Parathyroid adenoma (tissue), 2 donors: ENCODE measurements at regions not wholly inside any gene's neighbourhood (a gene's known extent, or its start where the extent isn't known, plus 50 kb on each side); places are given as distances from the start of the nearest gene placed in this dataset.

Experiments used
- H2AFZ ChIP-seq: fragments of 300-600 bp; sonication (generic); one replicate; pipeline ENCODE4 v1.7.0; 2017; ENCODE audit warnings: antibody characterized with exemption, mild to moderate bottlenecking
- H3K27ac ChIP-seq: fragments of 300-600 bp; sonication (generic); one replicate; pipeline ENCODE4 v1.7.0; 2017
- H3K27me3 ChIP-seq: fragments of 300-600 bp; sonication (generic); one replicate; pipeline ENCODE4 v1.7.0; 2017; ENCODE audit warnings: low read length; ENCODE audit not compliant: control insufficient read depth, insufficient read depth
- H3K36me3 ChIP-seq: fragments of 300-600 bp; sonication (generic); one replicate; pipeline ENCODE4 v1.7.0; 2017; ENCODE audit warnings: low read length; ENCODE audit not compliant: control insufficient read depth, insufficient read depth
- H3K4me1 ChIP-seq: fragments of 300-600 bp; sonication (generic); one replicate; pipeline ENCODE4 v1.7.0; 2017; ENCODE audit warnings: control low read depth
- H3K4me2 ChIP-seq: fragments of 300-600 bp; sonication (generic); one replicate; pipeline ENCODE4 v1.7.0; 2017; ENCODE audit warnings: low read length
- H3K4me3 ChIP-seq: fragments of 300-600 bp; sonication (generic); one replicate; pipeline ENCODE4 v1.7.0; 2017; ENCODE audit warnings: low read depth, low read length
- H3K79me2 ChIP-seq: fragments of 300-600 bp; sonication (generic); one replicate; pipeline ENCODE4 v1.7.0; 2017; ENCODE audit warnings: control low read depth
- H3K9ac ChIP-seq: fragments of 300-600 bp; sonication (generic); one replicate; pipeline ENCODE4 v1.7.0; 2017; ENCODE audit warnings: mild to moderate bottlenecking
- H3K9me3 ChIP-seq: fragments of 300-600 bp; sonication (generic); one replicate; pipeline ENCODE4 v1.7.0; 2017; ENCODE audit warnings: low read length; ENCODE audit not compliant: control insufficient read depth
- CTCF ChIP-seq: fragments of 300-600 bp; sonication (generic); IDR thresholded peaks from one replicate; pipeline ENCODE4 v1.7.0; 2017; ENCODE audit warnings: antibody characterized with exemption, mild to moderate bottlenecking
- donor health status: primary hyperparathyroidism.

- H3K79me2 ChIP-seq: no peaks in the 10 kb centered on the region
These were observed 164.9 kb downstream of the SPRY1 start for GRCh38 chr4:123561525-123561924.

DNA sequence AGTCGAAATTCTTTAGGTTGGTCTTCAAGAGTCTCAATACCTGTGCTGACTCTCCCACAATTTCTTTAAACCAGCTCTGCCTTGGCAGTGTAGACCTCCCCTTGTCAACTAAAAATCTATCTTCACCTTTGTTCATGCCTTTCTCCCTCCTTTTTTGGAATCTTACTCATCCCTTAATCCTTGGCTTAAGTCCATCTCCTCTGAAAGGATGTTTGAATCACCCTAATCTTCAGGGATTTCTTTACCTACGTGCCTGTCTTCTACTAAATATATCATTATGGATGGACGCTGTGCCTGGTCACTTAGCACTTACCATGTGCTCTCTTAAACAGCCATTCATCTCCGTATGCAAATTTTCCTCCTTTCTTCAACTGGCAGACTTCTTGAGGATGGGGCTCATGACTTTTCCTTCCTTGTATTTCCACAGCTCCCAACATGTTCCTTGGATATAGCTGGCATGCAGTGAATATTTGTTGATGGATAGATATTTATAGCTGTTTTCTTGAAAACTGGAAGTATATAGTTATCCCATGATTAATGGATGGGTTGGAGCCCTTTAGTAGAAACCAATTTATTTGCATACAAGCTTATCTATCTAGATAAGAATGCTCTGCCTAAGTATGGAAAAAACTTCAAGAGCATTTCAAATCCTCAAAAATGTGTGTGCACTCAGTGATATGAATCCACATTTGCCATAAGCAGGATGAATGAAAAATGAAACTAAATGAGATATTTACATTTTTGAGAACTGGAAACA, 166.6 kb downstream of the SPRY1 start:
- H3K79me2 ChIP-seq: no peaks in the 10 kb centered on the region
- H3K27me3 ChIP-seq: no peaks in the 10 kb centered on the region
- no peak overlapping the region for H3K4me2 ChIP-seq
- H3K36me3 ChIP-seq: no peaks in the 10 kb centered on the region
- H3K9me3 ChIP-seq: no peaks in the 10 kb centered on the region
- no peaks in the 10 kb centered on the region for H3K4me1 ChIP-seq
- TF ChIP-seq CTCF: no peak
- no peak overlapping the region for H3K9ac ChIP-seq
- H3K27ac ChIP-seq: no peak overlapping the region
- no peak overlapping the region for H2AFZ ChIP-seq
- no peak overlapping the region for H3K4me3 ChIP-seq

More at GRCh38 chr4:123561525-123561924, 164.9 kb downstream of the SPRY1 start:
- H3K36me3 ChIP-seq: no peaks in the 10 kb centered on the region
- no peak overlapping the region for H3K4me2 ChIP-seq
- no peaks in the 10 kb centered on the region for H3K9me3 ChIP-seq
- H3K9ac ChIP-seq: no peak overlapping the region
- no peak for TF ChIP-seq CTCF
- no peaks in the 10 kb centered on the region for H3K27me3 ChIP-seq
- H2AFZ ChIP-seq: no peak overlapping the region
- no peak overlapping the region for H3K27ac ChIP-seq
- H3K4me1 ChIP-seq: no peaks in the 10 kb centered on the region
- no peak overlapping the region for H3K4me3 ChIP-seq

DNA sequence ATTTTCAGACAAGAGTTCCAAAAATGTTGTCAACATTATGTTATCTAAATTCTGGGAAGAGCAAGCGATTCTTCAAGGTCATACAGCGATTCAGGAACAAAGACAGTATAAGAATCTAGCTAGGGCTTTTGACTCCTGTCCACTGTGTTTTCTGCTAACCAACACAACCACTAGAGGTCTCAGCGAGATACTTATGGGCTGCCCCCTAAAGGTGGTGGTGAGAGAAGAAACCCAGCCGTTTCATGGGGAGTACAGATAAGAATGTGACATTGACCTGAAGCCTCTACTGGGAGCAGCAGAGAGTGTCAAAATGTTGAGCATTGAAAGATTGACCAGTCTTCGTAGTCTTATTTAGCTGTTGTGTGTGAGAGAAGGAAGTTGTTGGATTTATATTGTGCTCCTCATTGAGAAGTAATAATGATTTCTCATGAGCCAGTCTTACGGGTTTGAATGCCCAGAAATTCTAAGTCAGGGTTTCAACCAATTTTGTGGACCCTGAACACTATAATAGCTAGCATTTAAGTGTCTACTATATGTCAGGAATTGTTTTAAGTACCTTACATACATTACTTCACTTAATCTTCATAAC, 168.3 kb downstream of the SPRY1 start:
- H3K4me2 ChIP-seq: no peak overlapping the region
- H3K79me2 ChIP-seq: no peaks in the 10 kb centered on the region
- no peak overlapping the region for H2AFZ ChIP-seq
- no peaks in the 10 kb centered on the region for H3K4me1 ChIP-seq
- no peak overlapping the region for H3K4me3 ChIP-seq
- H3K27ac ChIP-seq: no peak overlapping the region
- H3K27me3 ChIP-seq: no peaks in the 10 kb centered on the region
- peak; percentile 56 for TF ChIP-seq CTCF
- H3K9me3 ChIP-seq: no peaks in the 10 kb centered on the region
- no peaks in the 10 kb centered on the region for H3K36me3 ChIP-seq
- no peak overlapping the region for H3K9ac ChIP-seq

DNA sequence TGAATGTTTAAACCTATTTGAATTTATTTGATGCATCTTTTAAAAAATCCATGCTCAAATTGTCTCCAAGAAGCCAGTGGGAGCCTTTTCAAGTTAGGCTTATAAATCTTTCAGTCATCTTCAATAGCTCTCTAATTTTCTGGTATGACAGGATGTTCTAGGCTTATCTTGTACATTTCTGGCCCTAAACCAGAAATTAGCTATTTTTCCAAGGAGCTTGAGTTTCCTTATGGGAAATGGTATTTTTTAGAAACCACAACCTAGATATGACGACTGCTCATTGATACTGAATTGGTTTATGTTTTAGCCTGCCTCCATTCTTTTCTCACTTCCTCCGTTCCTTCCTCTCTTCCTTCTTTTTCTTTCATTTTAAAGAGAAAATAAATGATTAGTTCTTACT, 172.3 kb downstream of the SPRY1 start:
- Histone ChIP-seq H3K4me3 (no peak overlapping the region), H3K27ac (no peak overlapping the region), H3K9ac (no peak overlapping the region), H2AFZ (no peak overlapping the region), H3K4me2 (no peak overlapping the region), H3K9me3 (no peaks in the 10 kb centered on the region), H3K79me2 (no peaks in the 10 kb centered on the region), H3K27me3 (no peaks in the 10 kb centered on the region), H3K4me1 (no peaks in the 10 kb centered on the region), H3K36me3 (no peaks in the 10 kb centered on the region)
- no peak for TF ChIP-seq CTCF

DNA sequence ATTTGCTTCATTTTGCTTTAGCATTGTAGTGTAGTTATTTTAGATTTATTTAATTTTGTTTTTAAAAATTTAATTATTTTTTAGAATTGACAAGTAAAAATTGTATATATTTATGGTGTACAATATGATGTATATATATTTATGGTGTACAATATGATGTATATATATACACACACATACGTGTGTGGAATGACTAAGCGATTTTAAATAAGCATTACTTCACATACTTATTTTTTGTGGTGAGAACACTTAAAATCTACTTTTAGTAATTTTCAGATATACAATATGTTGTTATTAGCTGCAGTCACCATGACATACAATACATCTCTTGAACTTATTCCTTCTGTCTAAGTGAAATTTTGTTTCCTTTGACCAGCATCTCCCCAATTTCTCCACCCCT, 172.9 kb downstream of the SPRY1 start:
- Histone ChIP-seq H3K9me3 (no peaks in the 10 kb centered on the region), H3K27ac (no peak overlapping the region), H3K9ac (no peak overlapping the region), H3K79me2 (no peaks in the 10 kb centered on the region), H3K36me3 (no peaks in the 10 kb centered on the region), H3K27me3 (no peaks in the 10 kb centered on the region), H2AFZ (no peak overlapping the region), H3K4me3 (no peak overlapping the region), H3K4me1 (no peaks in the 10 kb centered on the region), H3K4me2 (no peak overlapping the region)
- TF ChIP-seq CTCF: no peak
